Ishikawa (cell line): ENCODE measurements at regions not wholly inside any gene's neighbourhood (a gene's known extent, or its start where the extent isn't known, plus 50 kb on each side); places are given as distances from the start of the nearest gene placed in this dataset.

ENCODE experiments used
- CEBPB ChIP-seq: IDR thresholded peaks from 2 replicates; pipeline ENCODE4 v1.6.1; 2012
- CREB1 ChIP-seq: IDR thresholded peaks from 2 replicates; pipeline ENCODE4 v1.6.1; 2012; ENCODE audit warnings: low read depth
- EGR1 ChIP-seq: IDR thresholded peaks from 2 replicates; pipeline ENCODE4 v1.6.1; 2012
- EP300 ChIP-seq: IDR thresholded peaks from 2 replicates; pipeline ENCODE4 v1.6.1; 2012; ENCODE audit warnings: borderline replicate concordance
- FOXM1 ChIP-seq: IDR thresholded peaks from 2 replicates; pipeline ENCODE4 v1.6.1; 2012; ENCODE audit warnings: low read depth, borderline replicate concordance
- RAD21 ChIP-seq: IDR thresholded peaks from 2 replicates; pipeline ENCODE4 v1.6.1; 2012; ENCODE audit warnings: low read depth
- TAF1 ChIP-seq: IDR thresholded peaks from 2 replicates; pipeline ENCODE4 v1.6.1; 2012; ENCODE audit warnings: low read depth, mild to moderate bottlenecking
- YY1 ChIP-seq: IDR thresholded peaks from 2 replicates; pipeline ENCODE4 v1.6.1; 2012; ENCODE audit warnings: low read depth
- TF ChIP-seq, protein P1 (sequence below): IDR thresholded peaks from 2 replicates; pipeline ENCODE4 v1.6.1; 2012

DNA sequence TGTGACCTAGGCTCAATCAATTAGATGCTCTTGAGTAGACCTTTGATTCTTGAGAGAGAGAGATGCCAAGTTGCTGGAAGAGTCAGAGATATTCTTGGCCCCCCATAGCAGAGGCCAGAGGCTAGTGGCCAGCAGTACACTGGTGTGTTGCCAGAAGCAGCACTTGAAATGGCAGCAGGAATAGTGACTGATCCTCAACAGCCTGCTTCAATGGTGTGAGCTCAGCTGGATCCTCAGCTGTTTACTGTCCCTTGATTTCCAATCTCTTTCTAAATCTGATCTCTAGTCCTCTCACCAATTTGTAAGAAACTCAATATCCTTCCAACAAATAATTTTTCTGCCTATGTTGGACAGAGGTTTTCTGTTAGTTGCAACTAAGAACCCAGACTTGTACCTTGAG, 170.3 kb upstream of the CCDC54 start:
- TF ChIP-seq EGR1, result no peak
- no peak for TF ChIP-seq CREB1
- TF ChIP-seq RAD21, result no peak
- TF ChIP-seq FOXM1, result no peak
- TF ChIP-seq YY1, result no peak
- TF ChIP-seq, protein P1, sequence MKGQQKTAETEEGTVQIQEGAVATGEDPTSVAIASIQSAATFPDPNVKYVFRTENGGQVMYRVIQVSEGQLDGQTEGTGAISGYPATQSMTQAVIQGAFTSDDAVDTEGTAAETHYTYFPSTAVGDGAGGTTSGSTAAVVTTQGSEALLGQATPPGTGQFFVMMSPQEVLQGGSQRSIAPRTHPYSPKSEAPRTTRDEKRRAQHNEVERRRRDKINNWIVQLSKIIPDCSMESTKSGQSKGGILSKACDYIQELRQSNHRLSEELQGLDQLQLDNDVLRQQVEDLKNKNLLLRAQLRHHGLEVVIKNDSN, result no peak
- TF ChIP-seq CEBPB, result no peak
- no peak for TF ChIP-seq TAF1
- no peak for TF ChIP-seq EP300
